HG03103 (cell line): ENCODE measurements at regions not wholly inside any gene's neighbourhood (a gene's known extent, or its start where the extent isn't known, plus 50 kb on each side); places are given as distances from the start of the nearest gene placed in this dataset.

ENCODE experiments used
- ATAC-seq: cut with Tn5 transposase; IDR thresholded peaks from one replicate; pipeline ENCODE4 v1.9.1; 2021; ENCODE audit warnings: low read depth; ENCODE audit not compliant: unreplicated experiment

DNA sequence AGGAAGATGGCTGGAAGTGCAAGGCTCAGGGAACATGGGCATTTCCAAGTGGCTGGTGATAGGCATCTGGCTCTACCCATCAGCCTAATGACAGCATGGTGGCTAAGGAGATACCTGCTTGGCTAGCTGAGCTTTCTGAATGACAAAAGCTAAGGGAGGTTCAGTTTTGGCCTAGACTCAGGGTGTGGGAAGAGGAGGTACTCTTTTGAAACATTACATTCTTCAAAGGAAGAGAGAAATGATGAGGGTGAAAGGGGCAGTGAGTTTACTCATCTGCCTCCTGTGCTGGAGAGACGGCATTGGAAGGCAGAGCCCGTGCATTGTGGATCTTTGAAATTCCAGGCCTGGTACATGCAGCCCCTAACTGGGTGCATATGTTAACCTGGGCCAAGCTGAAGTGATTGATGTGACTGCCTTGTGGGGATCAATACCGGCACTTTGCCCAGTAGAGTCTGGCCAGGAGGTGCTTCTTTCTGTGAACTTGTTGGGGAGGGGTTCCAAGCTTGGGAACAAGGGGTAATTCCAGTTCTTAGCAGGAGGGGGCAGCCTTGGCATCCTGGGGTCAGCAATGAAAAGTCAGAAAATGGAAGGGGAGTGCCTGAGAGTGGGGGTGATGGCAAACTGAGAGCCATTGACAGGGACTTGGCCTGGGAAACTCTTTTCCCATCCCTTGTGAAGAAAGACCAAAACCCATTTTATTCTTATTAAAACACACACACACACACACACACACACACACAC, 108.6 kb downstream of the ACER2 start:
- no peak for ATAC-seq

- no peak for ATAC-seq
Measured at GRCh38 chr9:19516348-19516747, 107.5 kb downstream of the ACER2 start.

GRCh38 chr9:19513671-19514275, 105.0 kb downstream of the ACER2 start:
- ATAC-seq: no peak

GRCh38 chr9:19512103-19512832, 103.5 kb downstream of the ACER2 start:
- ATAC-seq: no peak

DNA sequence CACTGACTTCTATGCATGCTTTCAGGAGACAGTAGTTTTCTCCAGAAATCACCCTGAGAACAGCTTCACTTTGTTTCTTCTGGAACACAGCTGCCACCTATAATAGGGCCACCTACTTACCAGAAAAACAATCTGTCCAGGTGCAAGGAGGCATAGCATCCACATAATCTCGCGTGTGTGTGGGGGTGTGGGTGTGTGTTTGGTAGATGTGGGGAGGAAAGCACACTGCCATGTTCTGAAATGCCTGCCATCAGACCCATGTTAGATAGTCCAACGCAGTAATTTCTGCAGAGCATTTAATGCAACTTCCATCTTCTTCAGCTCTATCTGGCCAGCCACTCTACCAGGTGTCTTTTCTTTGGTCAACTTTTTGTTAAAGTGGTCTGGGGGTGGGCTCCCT, 102.9 kb downstream of the ACER2 start:
- no peak for ATAC-seq

- no peak for ATAC-seq
Measured at GRCh38 chr9:19510907-19511306, 102.1 kb downstream of the ACER2 start.
